HG02571 (cell line): ENCODE measurements at regions not wholly inside any gene's neighbourhood (a gene's known extent, or its start where the extent isn't known, plus 50 kb on each side); places are given as distances from the start of the nearest gene placed in this dataset.
"Not testable (repeated sequence)": the region's sequence is repeated elsewhere in the genome, so short reads cannot be mapped to it uniquely, and the experiment has no call there.

Experiments
- ATAC-seq: cut with Tn5 transposase; IDR thresholded peaks from one replicate; pipeline ENCODE4 v1.9.1; 2021; ENCODE audit warnings: mild to moderate bottlenecking, moderate library complexity; ENCODE audit not compliant: unreplicated experiment

DNA sequence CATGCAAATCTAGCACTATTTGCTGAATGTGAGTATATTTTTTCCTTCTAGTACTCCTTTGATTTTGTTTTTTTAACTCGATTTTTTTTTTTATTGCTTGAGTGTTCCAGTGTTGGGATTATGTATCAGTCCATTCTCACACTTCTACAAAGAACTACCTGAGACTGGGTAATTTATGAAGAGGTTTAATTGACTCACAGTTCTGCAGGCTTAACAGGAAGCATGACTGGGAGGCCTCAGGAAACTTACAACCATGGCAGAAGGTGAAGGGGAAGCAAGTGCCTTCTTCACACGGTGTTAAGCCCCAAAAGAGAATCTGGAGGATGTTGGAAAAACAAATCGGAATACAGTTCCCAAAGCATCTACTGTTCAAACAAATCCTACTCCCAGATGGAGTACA, 69.1 kb downstream of the ZNF518B start:
- ATAC-seq = not testable (repeated sequence)

GRCh38 chr4:10385994-10386394, 71.2 kb downstream of the ZNF518B start:
- ATAC-seq = no peak

DNA sequence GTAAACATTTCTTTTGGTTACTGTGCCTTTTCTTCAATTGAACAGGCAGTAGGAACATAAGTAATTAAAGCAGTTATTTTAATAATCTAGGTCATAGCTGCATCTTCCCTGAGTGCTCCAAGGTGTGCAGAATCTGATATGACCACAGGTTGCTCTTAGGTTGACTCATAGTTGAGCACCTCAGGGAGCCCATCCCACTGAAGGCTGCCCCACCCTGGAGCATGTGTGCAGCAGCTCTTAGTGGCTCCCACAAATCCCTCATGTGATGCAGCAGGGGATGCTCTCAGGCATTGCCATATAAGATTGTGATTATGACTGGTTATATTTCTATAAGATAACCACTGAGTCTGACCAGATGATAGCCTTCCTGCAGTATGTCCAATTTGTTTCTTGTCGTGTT, 72.3 kb downstream of the ZNF518B start:
- ATAC-seq = no peak

- ATAC-seq = no peak
Measured at GRCh38 chr4:10383417-10383816, 73.8 kb downstream of the ZNF518B start.

GRCh38 chr4:10382171-10382570, 75.1 kb downstream of the ZNF518B start:
- not testable (repeated sequence) for ATAC-seq

- no peak for ATAC-seq
Measured at GRCh38 chr4:10381146-10381545, 76.1 kb downstream of the ZNF518B start.

GRCh38 chr4:10380735-10381134, 76.5 kb downstream of the ZNF518B start:
- ATAC-seq = no peak

DNA sequence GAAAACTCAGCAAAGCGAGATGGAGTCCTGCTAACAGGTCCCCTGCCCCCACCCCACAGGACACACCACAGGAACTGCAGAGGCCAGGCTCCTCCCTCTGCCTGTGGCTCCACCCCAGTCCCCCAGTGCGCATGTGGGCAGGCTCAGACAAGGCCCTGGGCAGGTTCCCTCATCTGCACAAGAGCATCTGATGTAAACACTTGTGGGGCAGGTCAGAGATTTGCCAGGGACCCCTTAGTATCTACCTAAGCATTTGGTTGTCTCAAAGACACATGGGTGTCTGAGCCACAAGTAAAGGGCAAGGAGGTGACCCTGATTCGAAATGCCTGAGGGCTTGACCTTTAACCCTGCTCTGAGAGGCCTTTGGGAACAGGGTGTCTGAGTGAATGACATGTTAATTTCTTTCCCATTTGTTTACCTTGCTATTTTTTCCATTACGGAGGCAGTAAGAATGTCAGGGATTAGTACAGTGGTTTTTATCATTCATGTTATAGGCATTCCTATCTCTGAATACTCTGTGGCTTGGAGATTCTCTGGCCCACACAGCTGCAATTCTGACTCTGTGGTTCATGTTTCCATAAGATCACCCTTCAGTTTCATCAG, 85.3 kb downstream of the ZNF518B start:
- ATAC-seq = no peak

GRCh38 chr4:10371121-10371520, 86.1 kb downstream of the ZNF518B start:
- no peak for ATAC-seq

GRCh38 chr4:10369517-10369916, 87.7 kb downstream of the ZNF518B start:
- no peak for ATAC-seq

DNA sequence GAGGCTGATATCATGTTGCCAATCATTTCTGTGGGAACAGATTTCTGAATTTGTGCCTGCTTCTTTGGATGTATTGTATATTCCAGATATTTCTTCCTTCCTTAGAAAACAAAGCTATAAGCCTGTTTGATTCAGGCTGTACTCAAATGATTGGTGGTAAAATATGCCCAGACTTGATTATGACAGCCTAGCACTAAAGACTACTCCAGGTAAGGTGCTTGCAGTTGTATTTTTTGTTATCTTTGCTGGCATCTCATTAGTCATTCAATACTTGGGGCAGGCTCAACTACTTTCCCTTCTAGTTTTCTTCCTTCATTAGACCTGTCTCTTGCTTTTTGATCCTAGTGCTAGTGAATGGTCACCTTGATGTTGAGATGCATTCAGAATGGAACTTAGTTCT, 90.6 kb downstream of the ZNF518B start:
- no peak for ATAC-seq

GRCh38 chr4:10364194-10364593, 93.0 kb downstream of the ZNF518B start:
- ATAC-seq = no peak

DNA sequence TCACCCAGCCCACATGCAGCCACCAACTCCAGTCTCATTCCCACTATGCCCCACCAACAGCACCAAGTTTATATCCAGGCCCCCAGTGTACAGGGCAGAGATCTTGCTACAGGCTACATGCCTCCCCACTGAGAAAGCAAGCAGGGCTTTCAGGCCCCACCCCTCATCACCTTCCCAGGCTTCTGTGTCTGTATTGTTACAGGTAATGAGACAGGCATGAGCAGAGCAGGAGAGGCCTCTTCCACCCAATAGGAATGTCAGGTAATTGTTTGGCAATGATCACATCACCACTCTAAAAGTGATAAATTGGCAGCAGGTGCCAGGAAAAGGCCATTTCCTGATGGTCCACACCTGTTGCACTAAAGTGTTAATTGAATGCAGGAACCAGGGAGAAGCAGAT, 102.5 kb downstream of the ZNF518B start:
- no peak for ATAC-seq

- ATAC-seq = no peak
Measured at GRCh38 chr4:10354225-10354624, 103.0 kb downstream of the ZNF518B start.

GRCh38 chr4:10353110-10353509, 104.1 kb downstream of the ZNF518B start:
- no peak for ATAC-seq

DNA sequence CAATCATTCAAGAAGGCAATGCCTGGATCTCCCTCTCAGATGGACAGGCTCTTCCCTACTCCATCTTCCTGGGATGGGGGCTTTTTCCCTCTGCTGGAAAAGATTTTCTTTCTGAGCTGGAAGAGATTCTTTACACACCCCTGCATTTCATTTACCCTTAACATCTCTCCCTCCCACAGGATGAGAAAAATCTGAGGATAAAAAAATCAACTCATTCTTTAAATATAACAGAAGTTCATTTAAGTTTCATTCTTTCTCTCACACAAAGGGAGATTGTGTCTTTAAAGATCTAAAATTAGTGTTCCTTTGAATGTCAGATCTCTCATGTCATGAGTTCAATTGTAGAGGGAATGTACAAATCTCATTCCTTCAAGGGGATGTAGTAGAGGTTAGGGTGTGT, 109.0 kb downstream of the ZNF518B start:
- ATAC-seq = no peak

- no peak for ATAC-seq
Measured at GRCh38 chr4:10347815-10348214, 109.4 kb downstream of the ZNF518B start.

- ATAC-seq = no peak
Measured at GRCh38 chr4:10347281-10347795, 109.9 kb downstream of the ZNF518B start.

- no peak for ATAC-seq
Measured at GRCh38 chr4:10346023-10346422, 111.2 kb downstream of the ZNF518B start.

- no peak for ATAC-seq
Measured at GRCh38 chr4:10345381-10345784, 111.8 kb downstream of the ZNF518B start.

DNA sequence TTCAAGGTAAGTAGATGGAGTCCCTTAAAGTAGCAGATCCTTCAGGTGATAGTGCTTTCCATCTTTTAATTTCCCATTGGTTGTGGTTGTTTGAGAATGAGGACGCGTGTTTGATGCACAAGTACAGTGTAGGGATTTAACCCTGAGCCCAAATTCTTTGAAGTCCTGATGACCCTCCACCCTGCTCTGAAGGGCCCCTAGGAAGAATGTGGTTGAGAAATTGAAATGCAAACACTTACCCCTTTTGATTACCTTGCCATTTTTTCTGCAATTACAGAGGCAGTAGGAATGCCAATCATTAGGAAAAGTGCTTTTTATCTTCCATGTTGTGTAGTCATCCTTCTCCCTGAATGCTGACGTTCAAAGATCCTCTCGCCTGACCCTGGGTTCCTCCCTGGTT, 112.4 kb downstream of the ZNF518B start:
- no peak for ATAC-seq

GRCh38 chr4:10343656-10344055, 113.6 kb downstream of the ZNF518B start:
- ATAC-seq = no peak

GRCh38 chr4:10342866-10343265, 114.4 kb downstream of the ZNF518B start:
- ATAC-seq = no peak
